ENCODE measurements at regions not wholly inside any gene's neighbourhood (a gene's known extent, or its start where the extent isn't known, plus 50 kb on each side); places are given as distances from the start of the nearest gene placed in this dataset.

DNA sequence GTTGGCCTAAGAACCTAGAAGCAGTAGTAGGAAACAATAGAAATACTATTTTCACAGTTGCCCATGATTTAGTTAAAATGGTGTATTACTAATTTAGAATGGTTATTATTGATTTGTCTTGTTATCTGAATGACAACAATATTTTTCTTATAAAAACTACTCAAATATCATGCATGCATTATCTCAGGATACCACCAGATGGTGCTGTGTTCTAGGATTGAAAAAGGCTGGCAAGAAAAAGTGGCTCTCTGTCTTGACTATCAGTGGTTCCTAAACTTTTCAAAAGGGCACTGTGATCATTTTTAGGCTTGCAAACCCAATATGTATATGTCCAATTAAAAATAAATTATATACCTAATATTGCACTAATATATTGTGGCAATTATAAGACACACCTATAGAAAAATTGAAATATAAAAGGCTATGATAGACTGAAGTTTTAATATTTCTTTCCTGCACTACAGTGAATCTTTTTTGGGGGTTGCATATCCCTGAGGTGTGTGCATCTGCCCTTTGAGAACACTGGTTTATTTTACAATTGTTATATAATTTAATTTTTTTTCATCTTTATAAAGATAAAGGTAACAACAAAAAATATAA, 131.7 kb upstream of the MLIP start:
- TF ChIP-seq, protein P1, sequence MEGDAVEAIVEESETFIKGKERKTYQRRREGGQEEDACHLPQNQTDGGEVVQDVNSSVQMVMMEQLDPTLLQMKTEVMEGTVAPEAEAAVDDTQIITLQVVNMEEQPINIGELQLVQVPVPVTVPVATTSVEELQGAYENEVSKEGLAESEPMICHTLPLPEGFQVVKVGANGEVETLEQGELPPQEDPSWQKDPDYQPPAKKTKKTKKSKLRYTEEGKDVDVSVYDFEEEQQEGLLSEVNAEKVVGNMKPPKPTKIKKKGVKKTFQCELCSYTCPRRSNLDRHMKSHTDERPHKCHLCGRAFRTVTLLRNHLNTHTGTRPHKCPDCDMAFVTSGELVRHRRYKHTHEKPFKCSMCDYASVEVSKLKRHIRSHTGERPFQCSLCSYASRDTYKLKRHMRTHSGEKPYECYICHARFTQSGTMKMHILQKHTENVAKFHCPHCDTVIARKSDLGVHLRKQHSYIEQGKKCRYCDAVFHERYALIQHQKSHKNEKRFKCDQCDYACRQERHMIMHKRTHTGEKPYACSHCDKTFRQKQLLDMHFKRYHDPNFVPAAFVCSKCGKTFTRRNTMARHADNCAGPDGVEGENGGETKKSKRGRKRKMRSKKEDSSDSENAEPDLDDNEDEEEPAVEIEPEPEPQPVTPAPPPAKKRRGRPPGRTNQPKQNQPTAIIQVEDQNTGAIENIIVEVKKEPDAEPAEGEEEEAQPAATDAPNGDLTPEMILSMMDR (IDR thresholded peaks at IDR 0.05; ENCODE audit: insufficient read depth, low read length, poor library complexity, severe bottlenecking): peak; percentile 95
- TF ChIP-seq EZH2phosphoT487 (conservative IDR thresholded peaks at IDR 0.05; ENCODE audit: low read length): no peak
